Endothelial cell of umbilical vein (primary cell): ENCODE measurements at regions not wholly inside any gene's neighbourhood (a gene's known extent, or its start where the extent isn't known, plus 50 kb on each side); places are given as distances from the start of the nearest gene placed in this dataset.

Source experiments
- JUN ChIP-seq: IDR thresholded peaks from 2 replicates; pipeline ENCODE4 v1.6.1; 2011; ENCODE audit warnings: borderline replicate concordance, low read depth; ENCODE audit not compliant: insufficient read length, insufficient read depth
- TF ChIP-seq, protein P1 (sequence below), 2 donors: IDR thresholded peaks; 1 replicate in 1 of 2; 2 replicates in 1 of 2; pipeline ENCODE4 v1.5.1; 2011; ENCODE audit warnings: low read length in 2 of 2, mild to moderate bottlenecking in 2 of 2, moderate library complexity in 2 of 2, control low read depth in 1 of 2, inconsistent platforms in 1 of 2, low read depth in 1 of 2; ENCODE audit not compliant: insufficient read depth in 1 of 2; ENCODE audit errors: extremely low read depth in 1 of 2

DNA sequence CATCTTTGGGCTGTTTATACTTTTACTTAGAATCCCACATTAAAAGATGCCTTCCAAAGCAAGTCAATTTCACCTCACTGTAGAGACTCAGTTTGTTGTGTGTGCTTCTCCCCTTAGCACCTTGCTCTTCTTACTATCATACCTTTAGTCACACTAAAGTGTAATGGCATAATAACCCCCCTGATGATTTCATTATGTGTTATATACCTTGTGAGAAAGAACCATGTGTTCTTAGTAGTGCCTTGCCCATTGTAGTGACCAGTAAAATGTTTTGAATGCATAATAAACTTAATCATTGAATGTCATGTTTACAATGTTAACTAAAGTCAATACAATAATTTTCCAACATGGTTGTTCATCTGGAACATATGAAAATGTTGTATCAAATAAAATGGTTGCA, 1621.9 kb downstream of the PCDH7 start:
- TF ChIP-seq, protein P1, sequence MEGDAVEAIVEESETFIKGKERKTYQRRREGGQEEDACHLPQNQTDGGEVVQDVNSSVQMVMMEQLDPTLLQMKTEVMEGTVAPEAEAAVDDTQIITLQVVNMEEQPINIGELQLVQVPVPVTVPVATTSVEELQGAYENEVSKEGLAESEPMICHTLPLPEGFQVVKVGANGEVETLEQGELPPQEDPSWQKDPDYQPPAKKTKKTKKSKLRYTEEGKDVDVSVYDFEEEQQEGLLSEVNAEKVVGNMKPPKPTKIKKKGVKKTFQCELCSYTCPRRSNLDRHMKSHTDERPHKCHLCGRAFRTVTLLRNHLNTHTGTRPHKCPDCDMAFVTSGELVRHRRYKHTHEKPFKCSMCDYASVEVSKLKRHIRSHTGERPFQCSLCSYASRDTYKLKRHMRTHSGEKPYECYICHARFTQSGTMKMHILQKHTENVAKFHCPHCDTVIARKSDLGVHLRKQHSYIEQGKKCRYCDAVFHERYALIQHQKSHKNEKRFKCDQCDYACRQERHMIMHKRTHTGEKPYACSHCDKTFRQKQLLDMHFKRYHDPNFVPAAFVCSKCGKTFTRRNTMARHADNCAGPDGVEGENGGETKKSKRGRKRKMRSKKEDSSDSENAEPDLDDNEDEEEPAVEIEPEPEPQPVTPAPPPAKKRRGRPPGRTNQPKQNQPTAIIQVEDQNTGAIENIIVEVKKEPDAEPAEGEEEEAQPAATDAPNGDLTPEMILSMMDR (IDR thresholded peaks at IDR 0.05; ENCODE audit: extremely low read depth in 1 of 2, insufficient read depth in 1 of 2, low read depth in 1 of 2, low read length in 2 of 2), result no peak
- TF ChIP-seq JUN, result no peak
